ENCODE measurements at regions not wholly inside any gene's neighbourhood (a gene's known extent, or its start where the extent isn't known, plus 50 kb on each side); places are given as distances from the start of the nearest gene placed in this dataset.
"Not testable (repeated sequence)": the region's sequence is repeated elsewhere in the genome, so short reads cannot be mapped to it uniquely, and the experiment has no call there.

GRCh38 chr14:58747181-58747580 is 109.4 kb downstream of the DACT1 start:
- Histone ChIP-seq H3K4me1 (peaks cover 20% of the 10 kb centered on the region), H3K36me3 (no peaks in the 10 kb centered on the region), H3K4me3 (no peak overlapping the region), H3K27ac (no peak overlapping the region), H3K27me3 (no peaks in the 10 kb centered on the region), H3K9me3 (no peaks in the 10 kb centered on the region)
- DNase-seq (ENCODE audit: low spot score in 2 of 2), result peak in 1 of 2 donors; percentile 84
- TF ChIP-seq CTCF (IDR thresholded peaks at IDR 0.05), result no peak
- peak in 2 of 3 donors; percentile 18 to 37 for TF ChIP-seq POLR2AphosphoS5 (IDR thresholded peaks at IDR 0.05)
- 75% methylated on average over 7 of the region's 7 CpGs for WGBS

GRCh38 chr14:58748251-58748650 is 110.5 kb downstream of the DACT1 start:
- not testable (repeated sequence) for DNase-seq (ENCODE audit: low spot score in 2 of 2); H3K27me3 ChIP-seq; H3K27ac ChIP-seq; H3K4me3 ChIP-seq; H3K9me3 ChIP-seq; H3K36me3 ChIP-seq
- 97% methylated on average over 8 of the region's 8 CpGs for WGBS
- H3K4me1 ChIP-seq, result peaks cover 31% of the 10 kb centered on the region

GRCh38 chr14:58749066-58749669 is 111.4 kb downstream of the DACT1 start:
- Histone ChIP-seq H3K36me3 (no peaks in the 10 kb centered on the region), H3K27me3 (no peaks in the 10 kb centered on the region), H3K9me3 (no peaks in the 10 kb centered on the region), H3K27ac (no peak overlapping the region), H3K4me1 (peaks cover 36% of the 10 kb centered on the region), H3K4me3 (no peak overlapping the region)
- no peak for DNase-seq (ENCODE audit: low spot score in 2 of 2)
- WGBS, result 59% methylated on average over 5 of the region's 5 CpGs
- TF ChIP-seq CTCF (IDR thresholded peaks at IDR 0.05) (no peak), POLR2AphosphoS5 (IDR thresholded peaks at IDR 0.05) (no peak), POLR2A (IDR thresholded peaks at IDR 0.05) (no peak), EP300 (IDR thresholded peaks at IDR 0.05) (no peak)

- WGBS, result 81% methylated on average over 7 of the region's 9 CpGs
- Histone ChIP-seq H3K27ac (no peak overlapping the region), H3K27me3 (no peaks in the 10 kb centered on the region), H3K9me3 (no peaks in the 10 kb centered on the region), H3K4me3 (no peak overlapping the region), H3K4me1 (peaks cover 38% of the 10 kb centered on the region), H3K36me3 (no peaks in the 10 kb centered on the region)
- TF ChIP-seq CTCF (IDR thresholded peaks at IDR 0.05) (no peak), EP300 (IDR thresholded peaks at IDR 0.05) (no peak), POLR2A (IDR thresholded peaks at IDR 0.05) (no peak), POLR2AphosphoS5 (IDR thresholded peaks at IDR 0.05) (no peak)
- DNase-seq (ENCODE audit: low spot score in 2 of 2), result no peak
These were observed 112.8 kb downstream of the DACT1 start for GRCh38 chr14:58750321-58751269.

- H3K4me1 ChIP-seq, result peaks cover 38% of the 10 kb centered on the region
- no peaks in the 10 kb centered on the region for H3K36me3 ChIP-seq
- TF ChIP-seq EP300 (IDR thresholded peaks at IDR 0.05) (no peak), POLR2A (IDR thresholded peaks at IDR 0.05) (no peak), POLR2AphosphoS5 (IDR thresholded peaks at IDR 0.05) (no peak), CTCF (IDR thresholded peaks at IDR 0.05) (no peak)
- no peaks in the 10 kb centered on the region for H3K27me3 ChIP-seq
- H3K9me3 ChIP-seq, result no peaks in the 10 kb centered on the region
- WGBS, result no CpG with 5 or more reads among the region's 5 CpGs
- H3K27ac ChIP-seq, result peak overlapping the region; percentile 69
- H3K4me3 ChIP-seq, result no peak overlapping the region
- DNase-seq (ENCODE audit: low spot score in 2 of 2), result no peak
These were observed 114.0 kb downstream of the DACT1 start for GRCh38 chr14:58751788-58752187.
